ENCODE measurements at regions not wholly inside any gene's neighbourhood (a gene's known extent, or its start where the extent isn't known, plus 50 kb on each side); places are given as distances from the start of the nearest gene placed in this dataset.
A peak's percentile ranks its signal among the peaks of the same experiment; 100 is the strongest.

DNA sequence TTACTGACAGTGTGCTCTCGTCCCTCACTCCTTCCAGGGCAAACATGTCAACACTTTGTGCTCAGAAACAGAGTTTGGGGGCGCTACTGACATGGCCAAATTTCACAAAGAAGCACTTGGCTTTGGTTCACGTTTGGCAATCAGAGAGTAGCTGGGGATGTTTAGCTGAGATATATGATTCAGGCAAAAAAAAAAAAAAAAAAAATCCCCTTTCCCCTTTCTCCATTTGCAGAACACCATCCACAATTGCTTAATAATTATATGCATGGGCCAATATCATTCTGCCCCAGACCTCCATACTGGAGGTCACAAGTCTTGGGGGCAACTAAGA, 128.4 kb upstream of the ADGRF1 start:
- peak overlapping the region in 1 of 12 donors; percentile 49 for H3K27ac ChIP-seq
- ATAC-seq (no peak), DNase-seq (no peak)
- H3K4me1 ChIP-seq, result peaks cover 0 to 10% (median 0%) of the 10 kb centered on the region in 12 donors
- TF ChIP-seq, protein P1, sequence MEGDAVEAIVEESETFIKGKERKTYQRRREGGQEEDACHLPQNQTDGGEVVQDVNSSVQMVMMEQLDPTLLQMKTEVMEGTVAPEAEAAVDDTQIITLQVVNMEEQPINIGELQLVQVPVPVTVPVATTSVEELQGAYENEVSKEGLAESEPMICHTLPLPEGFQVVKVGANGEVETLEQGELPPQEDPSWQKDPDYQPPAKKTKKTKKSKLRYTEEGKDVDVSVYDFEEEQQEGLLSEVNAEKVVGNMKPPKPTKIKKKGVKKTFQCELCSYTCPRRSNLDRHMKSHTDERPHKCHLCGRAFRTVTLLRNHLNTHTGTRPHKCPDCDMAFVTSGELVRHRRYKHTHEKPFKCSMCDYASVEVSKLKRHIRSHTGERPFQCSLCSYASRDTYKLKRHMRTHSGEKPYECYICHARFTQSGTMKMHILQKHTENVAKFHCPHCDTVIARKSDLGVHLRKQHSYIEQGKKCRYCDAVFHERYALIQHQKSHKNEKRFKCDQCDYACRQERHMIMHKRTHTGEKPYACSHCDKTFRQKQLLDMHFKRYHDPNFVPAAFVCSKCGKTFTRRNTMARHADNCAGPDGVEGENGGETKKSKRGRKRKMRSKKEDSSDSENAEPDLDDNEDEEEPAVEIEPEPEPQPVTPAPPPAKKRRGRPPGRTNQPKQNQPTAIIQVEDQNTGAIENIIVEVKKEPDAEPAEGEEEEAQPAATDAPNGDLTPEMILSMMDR (IDR thresholded peaks at IDR 0.05), result no peak
- no peak for TF ChIP-seq POLR2A (IDR thresholded peaks at IDR 0.05)
- no peak overlapping the region for H3K4me3 ChIP-seq
- H3K36me3 ChIP-seq, result no peaks in the 10 kb centered on the region
- H3K9me3 ChIP-seq, result no peaks in the 10 kb centered on the region
- no peaks in the 10 kb centered on the region for H3K27me3 ChIP-seq
- 67 to 72% (median 71%) methylated on average over 3 of the region's 3 CpGs for WGBS, 4 donors
- intact Hi-C loops (cut with DNase I), result no loop called here

- DNase-seq, result no peak
- no peak overlapping the region for H3K4me3 ChIP-seq
- TF ChIP-seq, protein P1 (IDR thresholded peaks at IDR 0.05), result no peak
- no peak for TF ChIP-seq POLR2A (IDR thresholded peaks at IDR 0.05)
- H3K36me3 ChIP-seq, result no peaks in the 10 kb centered on the region
- ATAC-seq, result peak; percentile 36 to 71 (median 53)
- no peaks in the 10 kb centered on the region for H3K9me3 ChIP-seq
- intact Hi-C loops (cut with DNase I), result no loop called here
- peak overlapping the region in 1 of 12 donors; percentile 49 for H3K27ac ChIP-seq
- H3K27me3 ChIP-seq, result no peaks in the 10 kb centered on the region
- peaks cover 0 to 12% (median 0%) of the 10 kb centered on the region in 12 donors for H3K4me1 ChIP-seq
- WGBS, 4 donors, result 84 to 89% (median 87%) methylated on average over 1 of the region's 1 CpG
These were observed 127.9 kb upstream of the ADGRF1 start for GRCh38 chr6:47169785-47170616.

DNA sequence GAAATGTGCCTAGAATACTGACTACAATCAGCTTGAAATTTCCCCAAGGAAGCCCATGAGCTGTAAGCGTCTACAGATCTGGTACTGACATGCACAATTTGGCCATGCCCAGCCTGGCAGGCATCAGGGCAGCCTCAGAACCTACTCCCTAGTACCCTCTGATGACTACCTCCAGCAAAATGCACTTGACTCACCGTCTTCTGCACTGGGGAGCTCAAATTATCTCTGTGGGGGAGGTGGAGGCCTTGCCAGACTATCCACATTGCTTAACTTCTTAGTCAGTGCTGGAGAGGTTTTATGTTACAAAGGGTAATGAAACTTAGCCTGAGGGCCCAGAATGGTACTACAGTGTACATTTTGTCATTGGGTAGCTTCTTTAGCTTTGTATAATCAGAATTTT, 126.0 kb upstream of the ADGRF1 start:
- DNase-seq, result peak in 1 of 5 donors; percentile 51
- no peak overlapping the region for H3K27ac ChIP-seq
- H3K4me3 ChIP-seq, result no peak overlapping the region
- H3K9me3 ChIP-seq, result no peaks in the 10 kb centered on the region
- intact Hi-C loops (cut with DNase I), result no loop called here
- TF ChIP-seq POLR2A (IDR thresholded peaks at IDR 0.05), result no peak
- TF ChIP-seq, protein P1 (IDR thresholded peaks at IDR 0.05), result no peak
- H3K36me3 ChIP-seq, result no peaks in the 10 kb centered on the region
- 62 to 68% (median 65%) methylated on average over 2 of the region's 2 CpGs for WGBS, 4 donors
- peaks cover 0 to 14% (median 0%) of the 10 kb centered on the region in 12 donors for H3K4me1 ChIP-seq
- ATAC-seq, result peak in 2 of 4 donors; percentile 87 to 88
- no peaks in the 10 kb centered on the region for H3K27me3 ChIP-seq

- ATAC-seq (peak in 3 of 4 donors; percentile 8 to 45 (median 40)), DNase-seq (no peak)
- no peaks in the 10 kb centered on the region for H3K27me3 ChIP-seq
- peaks cover 0 to 31% (median 0%) of the 10 kb centered on the region in 12 donors for H3K4me1 ChIP-seq
- peak overlapping the region in 1 of 12 donors; percentile 49 for H3K27ac ChIP-seq
- WGBS, 4 donors, result 91 to 99% (median 97%) methylated on average over 1 of the region's 1 CpG
- no peaks in the 10 kb centered on the region for H3K9me3 ChIP-seq
- no peak overlapping the region for H3K4me3 ChIP-seq
- intact Hi-C loops (cut with DNase I), result no loop called here
- no peak for TF ChIP-seq POLR2A (IDR thresholded peaks at IDR 0.05)
- TF ChIP-seq, protein P1 (IDR thresholded peaks at IDR 0.05), result no peak
- no peaks in the 10 kb centered on the region for H3K36me3 ChIP-seq
These were observed 123.8 kb upstream of the ADGRF1 start for GRCh38 chr6:47165918-47166317.
